GM12865 (cell line): ENCODE measurements at regions not wholly inside any gene's neighbourhood (a gene's known extent, or its start where the extent isn't known, plus 50 kb on each side); places are given as distances from the start of the nearest gene placed in this dataset.

Experiments
- DNase-seq: peaks from one replicate; pipeline ENCODE4 v3.0.0; 2010; ENCODE audit warnings: low read depth
- H3K4me3 ChIP-seq: 2 replicates; pipeline ENCODE4 v1.5.1; 2011; ENCODE audit warnings: mild to moderate bottlenecking, low read depth, low read length, control low read depth
- CTCF ChIP-seq: IDR thresholded peaks from 2 replicates; pipeline ENCODE4 v1.5.1; 2011; ENCODE audit warnings: low read length, control low read depth, low read depth, inconsistent platforms; ENCODE audit not compliant: insufficient read depth; ENCODE audit errors: missing control alignments

GRCh38 chr3:182692695-182693094 is 100.6 kb upstream of the ATP11B start:
- DNase-seq, result no peak
- H3K4me3 ChIP-seq, result no peak overlapping the region
- no peak for TF ChIP-seq CTCF

DNA sequence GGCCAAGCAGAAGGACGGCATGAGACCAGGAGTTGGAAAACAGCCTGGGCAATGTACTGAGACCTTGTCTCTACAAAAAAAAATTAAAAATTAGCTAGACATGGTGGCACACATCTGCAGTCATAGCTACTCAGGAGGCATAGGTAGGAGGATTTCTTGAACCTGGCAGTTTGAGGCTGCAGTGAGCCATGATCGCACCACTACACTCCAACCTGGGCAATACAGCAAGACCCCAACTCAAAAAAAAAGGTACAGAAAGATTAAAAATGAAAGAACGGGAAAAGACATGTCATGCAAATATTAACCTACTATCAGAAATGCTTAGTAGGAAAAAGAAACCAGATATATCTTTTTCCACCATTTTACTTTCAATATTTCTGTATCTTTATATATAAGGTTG is 99.6 kb upstream of the ATP11B start:
- no peak for DNase-seq
- no peak for TF ChIP-seq CTCF
- H3K4me3 ChIP-seq, result no peak overlapping the region

- TF ChIP-seq CTCF, result no peak
Observed at GRCh38 chr3:182696916-182697315, 96.4 kb upstream of the ATP11B start.

GRCh38 chr3:182697345-182697919 is 95.9 kb upstream of the ATP11B start:
- H3K4me3 ChIP-seq, result no peak overlapping the region
- TF ChIP-seq CTCF, result no peak
- no peak for DNase-seq

More at GRCh38 chr3:182696916-182697315, 96.4 kb upstream of the ATP11B start:
- no peak overlapping the region for H3K4me3 ChIP-seq
- DNase-seq, result no peak

DNA sequence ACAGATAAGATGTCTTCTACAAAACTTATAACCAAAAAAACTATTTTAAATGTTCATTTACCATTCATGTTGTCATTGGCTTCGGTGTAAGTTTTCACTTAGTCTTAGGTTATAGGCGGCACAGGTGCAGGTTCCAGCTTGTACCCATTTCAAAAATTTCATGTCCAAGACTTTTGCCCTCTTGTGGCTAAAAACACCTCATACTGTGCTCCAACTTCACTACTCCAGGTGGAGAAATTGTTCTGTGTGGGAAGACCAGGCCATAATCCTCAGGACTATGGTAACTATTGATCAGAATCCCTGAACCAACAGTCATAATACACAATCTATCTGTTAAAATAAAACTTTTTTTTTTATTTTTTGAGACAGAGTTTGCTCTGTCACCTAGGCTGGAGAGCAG is 95.2 kb upstream of the ATP11B start:
- no peak for DNase-seq
- H3K4me3 ChIP-seq, result no peak overlapping the region
- no peak for TF ChIP-seq CTCF

DNA sequence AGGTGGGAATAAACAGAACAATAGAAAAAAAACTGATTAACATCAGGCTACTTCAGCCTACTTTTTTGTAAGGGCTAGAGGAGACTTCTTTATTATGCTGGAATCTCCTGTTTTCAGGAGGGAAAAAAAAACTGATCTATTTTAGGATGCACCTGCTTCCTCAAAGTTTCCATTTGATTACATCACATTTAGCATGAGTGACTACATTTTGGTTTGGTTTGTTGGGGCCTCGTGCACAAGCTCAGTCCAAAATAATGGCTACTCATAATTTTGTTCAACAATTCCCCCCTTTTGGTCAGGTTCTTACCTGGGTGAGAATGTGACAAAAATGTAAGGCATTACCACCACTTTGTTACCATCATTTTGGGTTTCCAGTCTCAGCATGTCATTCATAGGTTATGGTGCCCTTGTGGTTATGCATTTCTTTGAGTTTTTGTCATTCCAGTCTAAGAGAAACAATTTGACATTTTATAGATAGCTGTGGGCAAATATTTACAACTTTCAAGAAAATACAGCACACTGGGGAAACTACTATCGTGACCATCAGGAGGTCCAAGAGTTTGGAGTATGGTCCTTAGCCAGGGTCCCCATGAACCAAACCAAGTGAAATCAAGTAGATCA is 93.6 kb upstream of the ATP11B start:
- TF ChIP-seq CTCF, result no peak
- H3K4me3 ChIP-seq, result no peak overlapping the region
- DNase-seq, result no peak

DNA sequence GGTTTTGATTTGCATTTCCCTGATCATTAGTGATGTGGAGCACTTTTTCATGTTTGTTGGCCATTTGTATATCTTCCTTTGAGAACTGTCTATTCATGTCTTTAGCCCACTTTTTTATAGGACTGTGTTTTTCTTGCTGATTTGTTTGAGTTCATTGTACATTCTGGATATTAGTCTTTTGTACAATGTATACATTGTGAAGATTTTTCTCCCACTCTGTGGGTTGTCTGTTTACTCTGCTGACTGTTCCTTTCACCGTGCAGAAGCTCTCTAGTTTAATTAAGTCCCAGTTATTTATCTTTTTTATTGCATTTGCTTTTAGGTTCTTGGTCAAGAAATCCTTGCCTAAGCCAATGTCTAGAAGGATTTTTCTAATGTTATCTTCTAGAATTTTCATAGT is 91.1 kb upstream of the ATP11B start:
- no peak overlapping the region for H3K4me3 ChIP-seq
- DNase-seq, result no peak
- no peak for TF ChIP-seq CTCF
